Astrocyte of the cerebellum (primary cell): ENCODE measurements at regions not wholly inside any gene's neighbourhood (a gene's known extent, or its start where the extent isn't known, plus 50 kb on each side); places are given as distances from the start of the nearest gene placed in this dataset.

ENCODE experiments used
- DNase-seq: peaks from one replicate; pipeline ENCODE4 v3.0.0-alpha.2; 2011; ENCODE audit warnings: low read depth
- H3K4me3 ChIP-seq: 2 replicates; pipeline ENCODE4 v1.5.1; 2011; ENCODE audit warnings: mild to moderate bottlenecking, low read depth, low read length, moderate library complexity
- in situ Hi-C: cut with HindIII; loops from 2 replicates; pipeline ENCODE4 v1.10.0; 2017; ENCODE audit warnings: low sequenced_read_pairs
- TF ChIP-seq, protein P1 (sequence below): IDR thresholded peaks from 2 replicates; pipeline ENCODE4 v1.5.1; 2012; ENCODE audit warnings: low read length, low read depth, moderate library complexity, mild to moderate bottlenecking; ENCODE audit errors: missing control alignments

DNA sequence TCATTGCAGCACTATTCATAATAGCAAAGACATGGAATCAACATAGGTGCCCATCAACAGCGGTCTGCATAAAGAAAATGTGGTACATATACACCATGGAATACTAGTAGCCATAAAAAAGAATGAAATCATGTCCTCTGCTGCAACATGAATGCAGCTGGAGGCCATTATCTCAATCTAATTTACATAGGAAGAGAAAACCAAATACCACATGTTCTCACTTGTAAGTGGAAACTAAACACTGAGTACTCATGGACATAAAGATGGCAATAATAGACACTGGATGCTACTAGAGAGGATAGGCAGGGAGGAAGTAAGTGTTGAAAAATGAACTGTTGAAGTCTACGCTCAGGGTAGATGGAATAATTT is 203.9 kb upstream of the CDH9 start:
- no peak for DNase-seq
- TF ChIP-seq, protein P1, sequence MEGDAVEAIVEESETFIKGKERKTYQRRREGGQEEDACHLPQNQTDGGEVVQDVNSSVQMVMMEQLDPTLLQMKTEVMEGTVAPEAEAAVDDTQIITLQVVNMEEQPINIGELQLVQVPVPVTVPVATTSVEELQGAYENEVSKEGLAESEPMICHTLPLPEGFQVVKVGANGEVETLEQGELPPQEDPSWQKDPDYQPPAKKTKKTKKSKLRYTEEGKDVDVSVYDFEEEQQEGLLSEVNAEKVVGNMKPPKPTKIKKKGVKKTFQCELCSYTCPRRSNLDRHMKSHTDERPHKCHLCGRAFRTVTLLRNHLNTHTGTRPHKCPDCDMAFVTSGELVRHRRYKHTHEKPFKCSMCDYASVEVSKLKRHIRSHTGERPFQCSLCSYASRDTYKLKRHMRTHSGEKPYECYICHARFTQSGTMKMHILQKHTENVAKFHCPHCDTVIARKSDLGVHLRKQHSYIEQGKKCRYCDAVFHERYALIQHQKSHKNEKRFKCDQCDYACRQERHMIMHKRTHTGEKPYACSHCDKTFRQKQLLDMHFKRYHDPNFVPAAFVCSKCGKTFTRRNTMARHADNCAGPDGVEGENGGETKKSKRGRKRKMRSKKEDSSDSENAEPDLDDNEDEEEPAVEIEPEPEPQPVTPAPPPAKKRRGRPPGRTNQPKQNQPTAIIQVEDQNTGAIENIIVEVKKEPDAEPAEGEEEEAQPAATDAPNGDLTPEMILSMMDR, result no peak
- no peak overlapping the region for H3K4me3 ChIP-seq
- in situ Hi-C loops, result no loop called here

- no peak overlapping the region for H3K4me3 ChIP-seq
- DNase-seq, result peak; percentile 94
- TF ChIP-seq, protein P1, result peak; percentile 5
- in situ Hi-C loops, result no loop called here
Observed at GRCh38 chr5:27241564-27242257, 203.3 kb upstream of the CDH9 start.

GRCh38 chr5:27240791-27241190 is 202.4 kb upstream of the CDH9 start:
- TF ChIP-seq, protein P1, result no peak
- no peak overlapping the region for H3K4me3 ChIP-seq
- in situ Hi-C loops, result no loop called here
- DNase-seq, result no peak

- no peak overlapping the region for H3K4me3 ChIP-seq
- no peak for DNase-seq
- TF ChIP-seq, protein P1, result no peak
- in situ Hi-C loops, result no loop called here
Observed at GRCh38 chr5:27234916-27235315, 196.5 kb upstream of the CDH9 start.

GRCh38 chr5:27221410-27221809 is 183.0 kb upstream of the CDH9 start:
- TF ChIP-seq, protein P1, result no peak
- DNase-seq, result no peak
- in situ Hi-C loops, result no loop called here
- no peak overlapping the region for H3K4me3 ChIP-seq

DNA sequence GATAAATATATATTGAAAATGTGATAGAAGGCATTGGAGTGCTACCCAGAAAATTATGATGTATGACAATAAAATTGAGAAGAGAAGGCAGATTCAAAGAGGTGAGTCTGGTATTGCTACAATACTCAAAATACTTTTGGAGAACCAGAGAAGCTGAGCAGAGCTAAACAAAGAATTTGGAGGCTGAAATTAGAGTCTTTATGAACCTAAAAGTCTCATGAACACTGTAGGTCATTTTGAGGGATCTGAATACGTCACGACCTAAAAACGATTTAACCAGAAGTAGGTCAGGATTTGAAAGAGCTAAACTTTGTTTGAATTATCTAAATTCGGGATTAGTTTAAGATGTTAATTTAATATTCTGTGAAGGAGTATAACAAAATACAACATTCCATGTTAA is 182.4 kb upstream of the CDH9 start:
- TF ChIP-seq, protein P1, result no peak
- in situ Hi-C loops, result no loop called here
- DNase-seq, result no peak
- H3K4me3 ChIP-seq, result no peak overlapping the region

DNA sequence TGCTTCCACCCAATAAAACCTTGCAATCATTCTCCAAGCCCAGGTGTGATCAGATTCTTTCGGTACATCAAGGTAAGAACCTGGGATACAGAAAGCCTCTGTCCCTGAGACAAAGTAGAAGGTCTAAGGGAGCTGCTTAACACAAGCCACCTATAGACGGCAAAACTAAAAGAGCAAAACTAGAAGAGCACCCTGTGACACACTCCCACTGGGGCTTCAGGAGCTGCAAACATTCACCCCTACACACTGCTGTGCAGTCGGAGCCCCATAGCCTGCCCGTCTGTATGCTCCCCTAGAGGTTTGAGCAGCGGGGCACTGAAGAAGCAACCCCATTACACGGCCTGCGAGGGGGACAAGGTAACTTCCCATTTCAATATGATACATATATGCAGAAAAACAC is 179.6 kb upstream of the CDH9 start:
- TF ChIP-seq, protein P1, result no peak
- in situ Hi-C loops, result no loop called here
- H3K4me3 ChIP-seq, result no peak overlapping the region
- no peak for DNase-seq
